Hepatic stellate cell (primary cell): ENCODE measurements at regions not wholly inside any gene's neighbourhood (a gene's known extent, or its start where the extent isn't known, plus 50 kb on each side); places are given as distances from the start of the nearest gene placed in this dataset.
"Not testable (repeated sequence)": the region's sequence is repeated elsewhere in the genome, so short reads cannot be mapped to it uniquely, and the experiment has no call there.

Source experiments
- DNase-seq: peaks from one replicate; pipeline ENCODE4 v3.0.0; 2011; ENCODE audit warnings: low spot score

GRCh38 chr18:1133541-1133940 lies 228.9 kb downstream of the ADCYAP1 start:
- DNase-seq, result no peak

- no peak for DNase-seq
These were observed 243.1 kb downstream of the ADCYAP1 start for GRCh38 chr18:1147730-1148129.

- DNase-seq, result no peak
These were observed 245.0 kb downstream of the ADCYAP1 start for GRCh38 chr18:1149709-1150108.

GRCh38 chr18:1150344-1150743 lies 245.7 kb downstream of the ADCYAP1 start:
- DNase-seq, result no peak

GRCh38 chr18:1152958-1153357 lies 248.3 kb downstream of the ADCYAP1 start:
- not testable (repeated sequence) for DNase-seq

GRCh38 chr18:1173593-1173992 lies 268.9 kb downstream of the ADCYAP1 start:
- no peak for DNase-seq

GRCh38 chr18:1177232-1177631 lies 272.6 kb downstream of the ADCYAP1 start:
- no peak for DNase-seq

GRCh38 chr18:1191341-1191740 lies 286.7 kb downstream of the ADCYAP1 start:
- no peak for DNase-seq

GRCh38 chr18:1213126-1213525 lies 308.5 kb downstream of the ADCYAP1 start:
- no peak for DNase-seq

GRCh38 chr18:1222880-1223279 lies 318.2 kb downstream of the ADCYAP1 start:
- no peak for DNase-seq

- DNase-seq, result no peak
These were observed 322.4 kb downstream of the ADCYAP1 start for GRCh38 chr18:1227025-1227424.

- no peak for DNase-seq
These were observed 325.0 kb downstream of the ADCYAP1 start for GRCh38 chr18:1229634-1230033.

GRCh38 chr18:1232867-1233266 lies 328.2 kb downstream of the ADCYAP1 start:
- DNase-seq, result no peak

GRCh38 chr18:1240701-1241100 lies 336.0 kb downstream of the ADCYAP1 start:
- no peak for DNase-seq

GRCh38 chr18:1244397-1245122 lies 339.9 kb downstream of the ADCYAP1 start:
- no peak for DNase-seq

- DNase-seq, result no peak
These were observed 342.2 kb downstream of the ADCYAP1 start for GRCh38 chr18:1246827-1247226.

GRCh38 chr18:1252534-1252933 lies 347.9 kb downstream of the ADCYAP1 start:
- no peak for DNase-seq

GRCh38 chr18:1252936-1253335 lies 348.3 kb downstream of the ADCYAP1 start:
- DNase-seq, result no peak

GRCh38 chr18:1253827-1254226 lies 349.2 kb downstream of the ADCYAP1 start:
- DNase-seq, result no peak

GRCh38 chr18:1261054-1261453 lies 356.4 kb downstream of the ADCYAP1 start:
- DNase-seq, result no peak

GRCh38 chr18:1267021-1267420 lies 362.4 kb downstream of the ADCYAP1 start:
- no peak for DNase-seq

- DNase-seq, result no peak
These were observed 365.4 kb downstream of the ADCYAP1 start for GRCh38 chr18:1270081-1270480.

- no peak for DNase-seq
These were observed 368.8 kb downstream of the ADCYAP1 start for GRCh38 chr18:1273469-1273868.

- DNase-seq, result no peak
These were observed 387.5 kb downstream of the ADCYAP1 start for GRCh38 chr18:1292167-1292566.
